ENCODE measurements at regions not wholly inside any gene's neighbourhood (a gene's known extent, or its start where the extent isn't known, plus 50 kb on each side); places are given as distances from the start of the nearest gene placed in this dataset.
"Not testable (repeated sequence)": the region's sequence is repeated elsewhere in the genome, so short reads cannot be mapped to it uniquely, and the experiment has no call there.

GRCh38 chr5:89069591-89069990, 186.6 kb upstream of the MEF2C start:
- no peak for TF ChIP-seq POLR2AphosphoS5 (IDR thresholded peaks at IDR 0.05; ENCODE audit: low read depth, low read length)
- no peak for TF ChIP-seq TAF1 (IDR thresholded peaks at IDR 0.05; ENCODE audit: borderline replicate concordance, low read depth, low read length)
- TF ChIP-seq POLR2A (IDR thresholded peaks at IDR 0.05; ENCODE audit: low read depth, low read length), result no peak
- peak; percentile 36 for FAIRE-seq
- DNase-seq (ENCODE audit: insufficient read length), result no peak

- no peak for DNase-seq (ENCODE audit: insufficient read length)
- no peak for FAIRE-seq
- TF ChIP-seq POLR2A (IDR thresholded peaks at IDR 0.05; ENCODE audit: low read depth, low read length) (no peak), POLR2AphosphoS5 (IDR thresholded peaks at IDR 0.05; ENCODE audit: low read depth, low read length) (no peak), TAF1 (IDR thresholded peaks at IDR 0.05; ENCODE audit: borderline replicate concordance, low read depth, low read length) (no peak)
Observed at GRCh38 chr5:89067362-89067761, 184.4 kb upstream of the MEF2C start.

- no peak for DNase-seq (ENCODE audit: insufficient read length)
- FAIRE-seq, result peak; percentile 87
- 0 out of 2 replicates have a peak, but pooled peaks have one; percentile 29 for TF ChIP-seq POLR2A (IDR thresholded peaks at IDR 0.05; ENCODE audit: low read depth, low read length)
- TF ChIP-seq TAF1 (IDR thresholded peaks at IDR 0.05; ENCODE audit: borderline replicate concordance, low read depth, low read length), result no peak
Observed at GRCh38 chr5:89065919-89066318, 182.9 kb upstream of the MEF2C start.

GRCh38 chr5:89064736-89065135, 181.8 kb upstream of the MEF2C start:
- FAIRE-seq (peak; percentile 67), DNase-seq (ENCODE audit: insufficient read length) (no peak)
- TF ChIP-seq POLR2AphosphoS5 (IDR thresholded peaks at IDR 0.05; ENCODE audit: low read depth, low read length), result no peak
- no peak for TF ChIP-seq TAF1 (IDR thresholded peaks at IDR 0.05; ENCODE audit: borderline replicate concordance, low read depth, low read length)
- TF ChIP-seq POLR2A (IDR thresholded peaks at IDR 0.05; ENCODE audit: low read depth, low read length), result no peak

- TF ChIP-seq POLR2AphosphoS5 (IDR thresholded peaks at IDR 0.05; ENCODE audit: low read depth, low read length), result no peak
- TF ChIP-seq POLR2A (IDR thresholded peaks at IDR 0.05; ENCODE audit: low read depth, low read length), result no peak
- no peak for TF ChIP-seq TAF1 (IDR thresholded peaks at IDR 0.05; ENCODE audit: borderline replicate concordance, low read depth, low read length)
- FAIRE-seq, result peak; percentile 75
- no peak for DNase-seq (ENCODE audit: insufficient read length)
Observed at GRCh38 chr5:89064054-89064453, 181.1 kb upstream of the MEF2C start.

- no peak for FAIRE-seq
- DNase-seq (ENCODE audit: insufficient read length), result no peak
- TF ChIP-seq TAF1 (IDR thresholded peaks at IDR 0.05; ENCODE audit: borderline replicate concordance, low read depth, low read length) (no peak), POLR2A (IDR thresholded peaks at IDR 0.05; ENCODE audit: low read depth, low read length) (no peak), POLR2AphosphoS5 (IDR thresholded peaks at IDR 0.05; ENCODE audit: low read depth, low read length) (no peak)
Observed at GRCh38 chr5:89060768-89061167, 177.8 kb upstream of the MEF2C start.

GRCh38 chr5:89059274-89059673, 176.3 kb upstream of the MEF2C start:
- DNase-seq (ENCODE audit: insufficient read length) (no peak), FAIRE-seq (no peak)
- TF ChIP-seq POLR2AphosphoS5 (IDR thresholded peaks at IDR 0.05; ENCODE audit: low read depth, low read length), result no peak
- no peak for TF ChIP-seq TAF1 (IDR thresholded peaks at IDR 0.05; ENCODE audit: borderline replicate concordance, low read depth, low read length)
- TF ChIP-seq POLR2A (IDR thresholded peaks at IDR 0.05; ENCODE audit: low read depth, low read length), result no peak

GRCh38 chr5:89055695-89056085, 172.7 kb upstream of the MEF2C start:
- FAIRE-seq (no peak), DNase-seq (ENCODE audit: insufficient read length) (no peak)
- TF ChIP-seq TAF1 (IDR thresholded peaks at IDR 0.05; ENCODE audit: borderline replicate concordance, low read depth, low read length), result no peak
- no peak for TF ChIP-seq POLR2A (IDR thresholded peaks at IDR 0.05; ENCODE audit: low read depth, low read length)
- no peak for TF ChIP-seq POLR2AphosphoS5 (IDR thresholded peaks at IDR 0.05; ENCODE audit: low read depth, low read length)

GRCh38 chr5:89055015-89055694, 172.2 kb upstream of the MEF2C start:
- TF ChIP-seq POLR2A (IDR thresholded peaks at IDR 0.05; ENCODE audit: low read depth, low read length) (no peak), POLR2AphosphoS5 (IDR thresholded peaks at IDR 0.05; ENCODE audit: low read depth, low read length) (no peak), TAF1 (IDR thresholded peaks at IDR 0.05; ENCODE audit: borderline replicate concordance, low read depth, low read length) (no peak)
- FAIRE-seq (no peak), DNase-seq (ENCODE audit: insufficient read length) (no peak)

- FAIRE-seq (no peak), DNase-seq (ENCODE audit: insufficient read length) (no peak)
- TF ChIP-seq POLR2AphosphoS5 (IDR thresholded peaks at IDR 0.05; ENCODE audit: low read depth, low read length) (no peak), TAF1 (IDR thresholded peaks at IDR 0.05; ENCODE audit: borderline replicate concordance, low read depth, low read length) (no peak), POLR2A (IDR thresholded peaks at IDR 0.05; ENCODE audit: low read depth, low read length) (no peak)
Observed at GRCh38 chr5:89053547-89053946, 170.6 kb upstream of the MEF2C start.

GRCh38 chr5:89050062-89050461, 167.1 kb upstream of the MEF2C start:
- DNase-seq (ENCODE audit: insufficient read length); FAIRE-seq: not testable (repeated sequence)

GRCh38 chr5:89047571-89047970, 164.6 kb upstream of the MEF2C start:
- FAIRE-seq (no peak), DNase-seq (ENCODE audit: insufficient read length) (no peak)
- TF ChIP-seq TAF1 (IDR thresholded peaks at IDR 0.05; ENCODE audit: borderline replicate concordance, low read depth, low read length) (no peak), POLR2A (IDR thresholded peaks at IDR 0.05; ENCODE audit: low read depth, low read length) (no peak), POLR2AphosphoS5 (IDR thresholded peaks at IDR 0.05; ENCODE audit: low read depth, low read length) (no peak)

GRCh38 chr5:89045216-89045615, 162.2 kb upstream of the MEF2C start:
- DNase-seq (ENCODE audit: insufficient read length), result no peak
- TF ChIP-seq TAF1 (IDR thresholded peaks at IDR 0.05; ENCODE audit: borderline replicate concordance, low read depth, low read length) (no peak), POLR2A (IDR thresholded peaks at IDR 0.05; ENCODE audit: low read depth, low read length) (no peak), POLR2AphosphoS5 (IDR thresholded peaks at IDR 0.05; ENCODE audit: low read depth, low read length) (no peak)
- no peak for FAIRE-seq

All from GM12892 (cell line).